ENCODE measurements at regions not wholly inside any gene's neighbourhood (a gene's known extent, or its start where the extent isn't known, plus 50 kb on each side); places are given as distances from the start of the nearest gene placed in this dataset.

GRCh38 chr4:128371876-128372275 is 84.3 kb upstream of the PGRMC2 start:
- TF ChIP-seq CTCF (conservative IDR thresholded peaks at IDR 0.05; ENCODE audit: low read depth, low read length) (no peak), POLR2A (IDR thresholded peaks at IDR 0.05; ENCODE audit: low read depth, low read length) (no peak), MAFK (IDR thresholded peaks at IDR 0.05; ENCODE audit: low read depth, low read length) (no peak), MAZ (IDR thresholded peaks at IDR 0.05; ENCODE audit: borderline replicate concordance, low read depth, low read length) (no peak), CHD1 (IDR thresholded peaks at IDR 0.05; ENCODE audit: low read depth, low read length) (no peak), BHLHE40 (IDR thresholded peaks at IDR 0.05; ENCODE audit: low read depth, low read length) (no peak), RFX5 (IDR thresholded peaks at IDR 0.05; ENCODE audit: low read depth, low read length) (no peak), MXI1 (IDR thresholded peaks at IDR 0.05; ENCODE audit: borderline replicate concordance, low read depth, low read length) (no peak), USF2 (IDR thresholded peaks at IDR 0.05; ENCODE audit: low read depth, low read length) (no peak), CEBPB (IDR thresholded peaks at IDR 0.05; ENCODE audit: low read depth, low read length) (no peak), FOS (IDR thresholded peaks at IDR 0.05; ENCODE audit: low read depth, low read length) (no peak), RAD21 (IDR thresholded peaks at IDR 0.05; ENCODE audit: low read length) (no peak), SMC3 (IDR thresholded peaks at IDR 0.05; ENCODE audit: low read depth, low read length) (no peak)

Measured in IMR-90 (cell line).